Esophagus squamous epithelium (tissue), 5 donors: ENCODE measurements at regions not wholly inside any gene's neighbourhood (a gene's known extent, or its start where the extent isn't known, plus 50 kb on each side); places are given as distances from the start of the nearest gene placed in this dataset.

ENCODE experiments used
- DNase-seq: peaks from one replicate; lab custom pipeline; 2025; lab: John Stamatoyannopoulos, UW
- H3K27ac ChIP-seq, 4 donors: fragments of 200-600 bp; sonication (generic); one replicate each; pipeline ENCODE4 v1.5.1; 2016 to 2019; ENCODE audit warnings: mild to moderate bottlenecking in 1 of 4
- H3K27me3 ChIP-seq, 4 donors: fragments of 200-600 bp; sonication (generic); 1 replicate in 3 of 4; 2 replicates in 1 of 4; pipeline versions ENCODE4 v1.5.1 to v1.6.0; 2017 to 2021; ENCODE audit warnings: antibody characterized with exemption in 1 of 4
- H3K36me3 ChIP-seq, 3 donors: fragments of 200-600 bp; sonication (generic); one replicate each; pipeline ENCODE4 v1.5.1; 2016 to 2019
- H3K4me1 ChIP-seq, 3 donors: fragments of 200-600 bp; sonication (generic); one replicate each; pipeline ENCODE4 v1.5.1; 2017 to 2019
- H3K4me3 ChIP-seq, 4 donors: fragments of 200-600 bp; sonication (generic); 1 replicate in 3 of 4; 2 replicates in 1 of 4; pipeline ENCODE4 v1.5.1; 2016 to 2019; ENCODE audit warnings: mild to moderate bottlenecking in 2 of 4, moderate library complexity in 1 of 4
- H3K9me3 ChIP-seq, 3 donors: fragments of 200-600 bp; sonication (generic); one replicate each; pipeline ENCODE4 v1.5.1; 2016 to 2019
- CTCF ChIP-seq, 6 experiments: fragments of 450-650 bp in 4 of 6; fragments of 200-600 bp in 2 of 6; sonication (generic) in 2 of 6; IDR thresholded peaks; one replicate each; pipeline ENCODE4 v1.5.1; 2016 to 2019; ENCODE audit warnings: antibody characterized with exemption in 6 of 6, mild to moderate bottlenecking in 4 of 6, moderate library complexity in 4 of 6
- POLR2A ChIP-seq, 4 donors: fragments of 450-650 bp; IDR thresholded peaks; one replicate each; pipeline ENCODE4 v1.6.1; 2017; ENCODE audit warnings: antibody characterized with exemption in 4 of 4, mild to moderate bottlenecking in 4 of 4, moderate library complexity in 3 of 4
- WGBS, 2 donors: methylation state at CpG; one replicate each; pipeline ENCODE4 v1.1.5; 2018; 5-methylcytosine and 5-hydroxymethylcytosine counted together
- intact Hi-C: fragments of 100-400 bp; cut with DNase I; formaldehyde crosslinking; loops from one replicate; pipeline ENCODE4 v1.15.0; 2022
- donor health status: DM: yes; HTN: yes; CAD: no.

GRCh38 chr2:128696421-128696820 lies 377.8 kb upstream of the HS6ST1 start:
- no peak for TF ChIP-seq POLR2A (IDR thresholded peaks at IDR 0.05)
- no peak for TF ChIP-seq CTCF (IDR thresholded peaks at IDR 0.05)
- Histone ChIP-seq H3K4me3 (no peak overlapping the region), H3K36me3 (no peaks in the 10 kb centered on the region), H3K27ac (no peak overlapping the region), H3K4me1 (no peaks in the 10 kb centered on the region), H3K27me3 (peaks cover 0 to 8% (median 0%) of the 10 kb centered on the region in 4 donors), H3K9me3 (no peaks in the 10 kb centered on the region)
- intact Hi-C loops = no loop called here
- WGBS, 2 donors = 86% methylated on average over 6 of the region's 6 CpGs
- no peak for DNase-seq

- DNase-seq = no peak
- Histone ChIP-seq H3K9me3 (no peaks in the 10 kb centered on the region), H3K27me3 (peaks cover 0 to 2% (median 0%) of the 10 kb centered on the region in 4 donors), H3K4me3 (no peak overlapping the region), H3K4me1 (no peaks in the 10 kb centered on the region), H3K27ac (no peak overlapping the region), H3K36me3 (no peaks in the 10 kb centered on the region)
- no peak for TF ChIP-seq CTCF (IDR thresholded peaks at IDR 0.05)
- no peak for TF ChIP-seq POLR2A (IDR thresholded peaks at IDR 0.05)
- intact Hi-C loops = no loop called here
- 83 to 91% methylated on average over 2 of the region's 2 CpGs for WGBS, 2 donors
Measured at GRCh38 chr2:128701418-128701817, 382.8 kb upstream of the HS6ST1 start.

GRCh38 chr2:128702616-128703015 lies 383.9 kb upstream of the HS6ST1 start:
- Histone ChIP-seq H3K27ac (no peak overlapping the region), H3K9me3 (peaks cover 0 to 11% (median 3%) of the 10 kb centered on the region in 3 donors), H3K4me3 (no peak overlapping the region), H3K27me3 (no peaks in the 10 kb centered on the region), H3K4me1 (no peaks in the 10 kb centered on the region), H3K36me3 (no peaks in the 10 kb centered on the region)
- DNase-seq = no peak
- TF ChIP-seq POLR2A (IDR thresholded peaks at IDR 0.05) (no peak), CTCF (IDR thresholded peaks at IDR 0.05) (no peak)
- intact Hi-C loops = no loop called here
- 83 to 93% methylated on average over 1 of the region's 1 CpG for WGBS, 2 donors

GRCh38 chr2:128708106-128708816 lies 389.6 kb upstream of the HS6ST1 start:
- intact Hi-C loops = no loop called here
- Histone ChIP-seq H3K27ac (no peak overlapping the region), H3K36me3 (no peaks in the 10 kb centered on the region), H3K4me3 (no peak overlapping the region), H3K4me1 (no peaks in the 10 kb centered on the region), H3K27me3 (no peaks in the 10 kb centered on the region), H3K9me3 (peaks cover 0 to 27% (median 17%) of the 10 kb centered on the region in 3 donors)
- TF ChIP-seq CTCF (IDR thresholded peaks at IDR 0.05) (no peak), POLR2A (IDR thresholded peaks at IDR 0.05) (no peak)
- DNase-seq = no peak

- H3K27me3 ChIP-seq = no peaks in the 10 kb centered on the region
- no peak overlapping the region for H3K27ac ChIP-seq
- no peak for TF ChIP-seq CTCF (IDR thresholded peaks at IDR 0.05)
- no peak for TF ChIP-seq POLR2A (IDR thresholded peaks at IDR 0.05)
- no peak for DNase-seq
- WGBS, 2 donors = 84 to 97% methylated on average over 5 of the region's 5 CpGs
- no peak overlapping the region for H3K4me3 ChIP-seq
- H3K4me1 ChIP-seq = no peaks in the 10 kb centered on the region
- intact Hi-C loops = no loop called here
- peaks cover 0 to 27% (median 17%) of the 10 kb centered on the region in 3 donors for H3K9me3 ChIP-seq
- H3K36me3 ChIP-seq = no peaks in the 10 kb centered on the region
Measured at GRCh38 chr2:128710242-128710641, 391.6 kb upstream of the HS6ST1 start.
